Ovary (tissue), 7 donors: ENCODE measurements at regions not wholly inside any gene's neighbourhood (a gene's known extent, or its start where the extent isn't known, plus 50 kb on each side); places are given as distances from the start of the nearest gene placed in this dataset.

Experiments
- DNase-seq, 5 donors: peaks; one replicate each; pipeline ENCODE4 v3.0.0-alpha.2; 2019 to 2020
- H3K27ac ChIP-seq, 2 donors: fragments of 200-600 bp; one replicate each; pipeline versions ENCODE4 v1.5.1 to v1.8.0; 2019 to 2022
- H3K27me3 ChIP-seq: fragments of 200-600 bp; one replicate; pipeline ENCODE4 v1.8.0; 2022
- H3K36me3 ChIP-seq: fragments of 200-600 bp; sonication (generic); one replicate; pipeline ENCODE4 v1.5.1; 2019
- H3K4me1 ChIP-seq: one replicate; pipeline ENCODE4 v1.8.1; 2013; ENCODE audit warnings: mild to moderate bottlenecking, moderate library complexity; ENCODE audit not compliant: insufficient read depth
- H3K4me3 ChIP-seq: fragments of 200-600 bp; sonication (generic); one replicate; pipeline ENCODE4 v1.5.1; 2017
- H3K9me3 ChIP-seq, 2 donors: fragments of 200-600 bp in 1 of 2; sonication (generic) in 1 of 2; one replicate each; pipeline versions ENCODE4 v1.5.1 to v1.8.1; 2013 to 2019; ENCODE audit warnings: mild to moderate bottlenecking in 1 of 2, moderate library complexity in 1 of 2
- EP300 ChIP-seq: sonication (generic); formaldehyde crosslinking; IDR thresholded peaks from one replicate; pipeline ENCODE4 v1.6.1; 2017; ENCODE audit warnings: antibody characterized with exemption
- POLR2A ChIP-seq: fragments of 450-650 bp; IDR thresholded peaks from one replicate; pipeline ENCODE4 v1.6.1; 2017; ENCODE audit warnings: antibody characterized with exemption, mild to moderate bottlenecking, moderate library complexity
- WGBS, 3 donors: extraction: QIAGEN DNeasy Blood & Tissue Kit in 1 of 3; methylation state at CpG; one replicate each; pipeline versions ENCODE4 v1.1.5 to v1.1.7; 2013 to 2017; 5-methylcytosine and 5-hydroxymethylcytosine counted together
- intact Hi-C, 4 donors: fragments of 100-400 bp; cut with DNase I; formaldehyde crosslinking; loops; one replicate each; pipeline versions ENCODE4 v1.11.0 to v1.15.1; 2022 to 2023
- TF ChIP-seq, protein P1 (sequence below), 3 donors: fragments of 450-650 bp in 2 of 3; fragments of 200-600 bp in 1 of 3; IDR thresholded peaks; one replicate each; pipeline versions ENCODE4 v1.5.1 to v1.8.0; 2016 to 2022; ENCODE audit warnings: antibody characterized with exemption in 3 of 3, mild to moderate bottlenecking in 1 of 3
- donor health status: DM: no; HTN: no; CAD: no; lungs with moderate emphysema.
- donor health status: DM: no; HTN: no; CAD: no.
- donor health status: Bipolar disorder and iron deficiency.
- donor health status: DM: no; HTN: no; CAD: no.
- donor health status: DM: yes; HTN: yes; CAD: no.

DNA sequence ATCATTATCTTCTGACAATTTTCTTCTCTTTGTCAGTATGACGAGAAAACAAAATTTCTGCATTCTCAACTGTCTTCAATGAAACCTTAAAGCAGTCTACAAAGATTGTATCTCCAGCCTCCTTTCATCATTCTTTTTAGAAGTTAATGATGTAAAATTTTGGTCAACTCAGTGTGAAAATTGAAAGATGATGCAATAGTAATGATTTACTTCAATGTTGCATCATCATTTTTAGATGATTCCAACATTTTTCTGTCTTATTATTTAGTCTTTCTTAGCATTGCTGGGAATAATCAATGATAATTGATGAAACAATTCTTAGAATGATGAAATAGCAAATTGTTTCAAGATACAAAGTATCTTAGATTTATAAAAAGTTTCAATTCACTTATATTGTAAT, 372.7 kb downstream of the C4orf33 start:
- TF ChIP-seq POLR2A (no peak), EP300 (no peak)
- TF ChIP-seq, protein P1, sequence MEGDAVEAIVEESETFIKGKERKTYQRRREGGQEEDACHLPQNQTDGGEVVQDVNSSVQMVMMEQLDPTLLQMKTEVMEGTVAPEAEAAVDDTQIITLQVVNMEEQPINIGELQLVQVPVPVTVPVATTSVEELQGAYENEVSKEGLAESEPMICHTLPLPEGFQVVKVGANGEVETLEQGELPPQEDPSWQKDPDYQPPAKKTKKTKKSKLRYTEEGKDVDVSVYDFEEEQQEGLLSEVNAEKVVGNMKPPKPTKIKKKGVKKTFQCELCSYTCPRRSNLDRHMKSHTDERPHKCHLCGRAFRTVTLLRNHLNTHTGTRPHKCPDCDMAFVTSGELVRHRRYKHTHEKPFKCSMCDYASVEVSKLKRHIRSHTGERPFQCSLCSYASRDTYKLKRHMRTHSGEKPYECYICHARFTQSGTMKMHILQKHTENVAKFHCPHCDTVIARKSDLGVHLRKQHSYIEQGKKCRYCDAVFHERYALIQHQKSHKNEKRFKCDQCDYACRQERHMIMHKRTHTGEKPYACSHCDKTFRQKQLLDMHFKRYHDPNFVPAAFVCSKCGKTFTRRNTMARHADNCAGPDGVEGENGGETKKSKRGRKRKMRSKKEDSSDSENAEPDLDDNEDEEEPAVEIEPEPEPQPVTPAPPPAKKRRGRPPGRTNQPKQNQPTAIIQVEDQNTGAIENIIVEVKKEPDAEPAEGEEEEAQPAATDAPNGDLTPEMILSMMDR (IDR thresholded peaks at IDR 0.05): no peak
- no peak overlapping the region for H3K27ac ChIP-seq
- no peaks in the 10 kb centered on the region for H3K36me3 ChIP-seq
- H3K9me3 ChIP-seq: no peaks in the 10 kb centered on the region
- H3K27me3 ChIP-seq: no peaks in the 10 kb centered on the region
- WGBS, 3 donors: 80 to 93% (median 81%) methylated on average over 1 of the region's 1 CpG
- H3K4me1 ChIP-seq: no peaks in the 10 kb centered on the region
- no peak for DNase-seq
- intact Hi-C loops: no loop called here
- H3K4me3 ChIP-seq: no peak overlapping the region

DNA sequence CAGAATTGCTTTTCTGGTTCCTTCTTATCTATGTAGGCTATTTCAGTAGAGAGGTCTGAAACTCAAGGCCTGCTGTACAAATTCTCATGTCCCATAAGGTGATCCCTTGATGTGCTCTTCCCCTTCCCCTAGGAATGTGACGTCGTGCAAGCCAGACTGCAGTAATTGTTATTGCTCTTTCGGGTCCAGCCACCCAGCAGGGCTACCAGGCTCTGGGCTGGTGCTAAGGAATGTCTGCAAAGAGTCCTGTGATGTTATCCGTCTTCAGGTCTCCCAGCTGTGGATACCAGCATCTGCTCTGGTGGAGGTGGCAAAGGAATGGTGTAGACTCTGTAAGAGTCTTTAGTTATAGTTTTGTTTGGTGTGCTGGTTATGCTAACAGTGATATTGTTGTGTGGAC, 378.7 kb downstream of the C4orf33 start:
- no peak for DNase-seq
- Histone ChIP-seq H3K9me3 (no peaks in the 10 kb centered on the region), H3K27ac (no peak overlapping the region), H3K4me3 (no peak overlapping the region), H3K27me3 (no peaks in the 10 kb centered on the region), H3K4me1 (no peaks in the 10 kb centered on the region), H3K36me3 (no peaks in the 10 kb centered on the region)
- intact Hi-C loops: no loop called here
- WGBS, 3 donors: 57 to 68% (median 63%) methylated on average over 4 of the region's 4 CpGs
- TF ChIP-seq POLR2A: no peak
- TF ChIP-seq EP300: no peak
- TF ChIP-seq, protein P1 (IDR thresholded peaks at IDR 0.05): no peak

DNA sequence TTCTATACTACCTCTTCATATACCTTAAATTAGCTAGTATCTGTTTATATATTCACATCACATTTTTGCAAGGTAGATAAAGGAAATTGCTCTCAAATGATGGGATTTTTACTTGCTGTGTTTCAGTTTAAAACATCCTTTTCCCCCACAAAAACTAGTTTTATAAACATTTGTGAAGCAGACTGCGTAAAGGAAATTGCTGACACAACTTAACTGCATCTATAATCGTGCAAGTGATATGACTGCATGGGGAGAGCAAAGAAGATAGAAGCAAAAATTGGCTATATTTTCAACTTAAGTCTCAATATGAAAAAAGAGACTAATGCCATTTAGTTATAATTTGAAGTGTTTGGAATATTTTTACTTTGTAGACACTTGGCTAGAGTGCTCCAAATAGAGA, 385.2 kb downstream of the C4orf33 start:
- TF ChIP-seq EP300 (no peak), POLR2A (no peak)
- TF ChIP-seq, protein P1 (IDR thresholded peaks at IDR 0.05): no peak
- Histone ChIP-seq H3K36me3 (no peaks in the 10 kb centered on the region), H3K27ac (no peak overlapping the region), H3K4me1 (no peaks in the 10 kb centered on the region), H3K4me3 (no peak overlapping the region), H3K27me3 (no peaks in the 10 kb centered on the region), H3K9me3 (no peaks in the 10 kb centered on the region)
- intact Hi-C loops: no loop called here
- 58 to 84% (median 63%) methylated on average over 2 of the region's 2 CpGs for WGBS, 3 donors
- DNase-seq: no peak

DNA sequence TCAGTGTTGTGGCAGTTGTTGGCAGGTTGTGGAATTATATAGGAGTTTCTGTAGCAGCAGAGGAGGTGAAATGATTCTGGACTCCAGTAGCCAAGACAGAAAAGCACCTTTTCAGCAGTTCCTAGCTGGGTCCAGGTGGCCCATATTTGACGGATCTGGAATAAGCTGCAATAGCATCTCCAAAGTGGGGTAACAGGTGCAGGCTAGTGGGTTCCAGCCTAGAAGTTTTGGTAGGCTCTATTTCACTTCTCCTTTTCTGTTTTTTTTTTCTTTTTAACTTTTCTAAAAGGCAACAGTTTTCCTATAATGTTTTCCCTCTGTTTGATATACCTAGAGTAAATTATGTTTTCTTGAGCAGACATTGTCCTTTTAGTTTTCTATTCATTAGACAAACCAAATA, 392.5 kb downstream of the C4orf33 start:
- no peak overlapping the region for H3K4me3 ChIP-seq
- H3K9me3 ChIP-seq: no peaks in the 10 kb centered on the region
- H3K27me3 ChIP-seq: no peaks in the 10 kb centered on the region
- no peaks in the 10 kb centered on the region for H3K4me1 ChIP-seq
- H3K27ac ChIP-seq: no peak overlapping the region
- WGBS, 3 donors: 80 to 90% (median 89%) methylated on average over 1 of the region's 1 CpG
- intact Hi-C loops: no loop called here
- DNase-seq: no peak
- TF ChIP-seq POLR2A (no peak), EP300 (no peak)
- TF ChIP-seq, protein P1 (IDR thresholded peaks at IDR 0.05): no peak
- H3K36me3 ChIP-seq: no peaks in the 10 kb centered on the region

DNA sequence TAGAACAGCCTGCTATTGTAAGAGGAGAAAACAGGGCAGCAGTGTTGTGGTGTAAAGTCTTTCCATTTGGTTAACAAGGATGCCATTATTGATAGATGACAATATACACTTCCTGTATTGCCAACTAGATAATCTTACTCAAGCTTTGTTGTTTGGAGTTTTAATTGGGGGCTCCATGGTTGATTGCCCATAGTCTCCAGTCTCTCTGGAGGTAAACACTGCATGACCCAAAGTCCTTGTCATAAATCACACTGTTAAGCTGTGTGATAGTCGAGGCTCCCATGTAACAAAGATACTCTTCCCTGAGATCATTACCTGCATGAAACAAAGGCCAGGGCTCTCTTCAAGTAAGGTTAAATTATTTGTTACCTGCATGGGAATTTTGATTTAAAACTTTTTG, 394.6 kb downstream of the C4orf33 start:
- Histone ChIP-seq H3K27ac (no peak overlapping the region), H3K36me3 (no peaks in the 10 kb centered on the region), H3K27me3 (no peaks in the 10 kb centered on the region), H3K4me1 (no peaks in the 10 kb centered on the region), H3K9me3 (no peaks in the 10 kb centered on the region), H3K4me3 (no peak overlapping the region)
- no peak for TF ChIP-seq POLR2A
- no peak for TF ChIP-seq EP300
- TF ChIP-seq, protein P1 (IDR thresholded peaks at IDR 0.05): no peak
- 11 to 18% (median 12%) methylated on average over 1 of the region's 1 CpG for WGBS, 3 donors
- no peak for DNase-seq
- intact Hi-C loops: no loop called here
